HT1080 (cell line): ENCODE measurements at regions not wholly inside any gene's neighbourhood (a gene's known extent, or its start where the extent isn't known, plus 50 kb on each side); places are given as distances from the start of the nearest gene placed in this dataset.

ENCODE experiments used
- DNase-seq: peaks from one replicate; pipeline ENCODE4 v3.0.0-alpha.2; 2015; ENCODE audit warnings: low read depth

- no peak for DNase-seq
These were observed 59.8 kb upstream of the TBPL2 start for GRCh38 chr14:55500219-55500701.

GRCh38 chr14:55500708-55501107 is 60.3 kb upstream of the TBPL2 start:
- no peak for DNase-seq

GRCh38 chr14:55502746-55503284 is 62.4 kb upstream of the TBPL2 start:
- no peak for DNase-seq

- DNase-seq = no peak
These were observed 65.4 kb upstream of the TBPL2 start for GRCh38 chr14:55505846-55506245.

GRCh38 chr14:55508676-55509075 is 68.3 kb upstream of the TBPL2 start:
- DNase-seq = no peak

GRCh38 chr14:55512421-55512820 is 67.6 kb upstream of the KTN1 start:
- DNase-seq = no peak

- DNase-seq = no peak
These were observed 66.5 kb upstream of the KTN1 start for GRCh38 chr14:55513491-55513890.

- peak; percentile 78 for DNase-seq
These were observed 65.1 kb upstream of the KTN1 start for GRCh38 chr14:55514819-55515490.

GRCh38 chr14:55516776-55517175 is 63.2 kb upstream of the KTN1 start:
- no peak for DNase-seq

- peak; percentile 37 for DNase-seq
These were observed 61.6 kb upstream of the KTN1 start for GRCh38 chr14:55518391-55518790.

- DNase-seq = no peak
These were observed 60.4 kb upstream of the KTN1 start for GRCh38 chr14:55519473-55520080.

GRCh38 chr14:55523321-55523720 is 56.7 kb upstream of the KTN1 start:
- no peak for DNase-seq
